HG02885 (cell line): ENCODE measurements at regions not wholly inside any gene's neighbourhood (a gene's known extent, or its start where the extent isn't known, plus 50 kb on each side); places are given as distances from the start of the nearest gene placed in this dataset.
"Not testable (repeated sequence)": the region's sequence is repeated elsewhere in the genome, so short reads cannot be mapped to it uniquely, and the experiment has no call there.

Source experiments
- ATAC-seq: cut with Tn5 transposase; IDR thresholded peaks from one replicate; pipeline ENCODE4 v1.9.1; 2021; ENCODE audit warnings: mild to moderate bottlenecking; ENCODE audit not compliant: unreplicated experiment, poor library complexity

- ATAC-seq: peak; percentile 45
Measured at GRCh38 chr3:6697722-6698121, 163.2 kb upstream of the GRM7 start.

- ATAC-seq: not testable (repeated sequence)
Measured at GRCh38 chr3:6704817-6705216, 156.1 kb upstream of the GRM7 start.

GRCh38 chr3:6706777-6707176 lies 154.1 kb upstream of the GRM7 start:
- no peak for ATAC-seq

GRCh38 chr3:6709178-6709577 lies 151.7 kb upstream of the GRM7 start:
- no peak for ATAC-seq

GRCh38 chr3:6714962-6715361 lies 146.0 kb upstream of the GRM7 start:
- no peak for ATAC-seq

- ATAC-seq: no peak
Measured at GRCh38 chr3:6716420-6716819, 144.5 kb upstream of the GRM7 start.

- ATAC-seq: peak; percentile 97
Measured at GRCh38 chr3:6717026-6717943, 143.6 kb upstream of the GRM7 start.

GRCh38 chr3:6719999-6720398 lies 140.9 kb upstream of the GRM7 start:
- ATAC-seq: no peak

- no peak for ATAC-seq
Measured at GRCh38 chr3:6721491-6721890, 139.4 kb upstream of the GRM7 start.

- no peak for ATAC-seq
Measured at GRCh38 chr3:6723205-6723604, 137.7 kb upstream of the GRM7 start.

GRCh38 chr3:6726811-6727210 lies 134.1 kb upstream of the GRM7 start:
- no peak for ATAC-seq

GRCh38 chr3:6732807-6733206 lies 128.1 kb upstream of the GRM7 start:
- ATAC-seq: no peak

- no peak for ATAC-seq
Measured at GRCh38 chr3:6733699-6734394, 127.1 kb upstream of the GRM7 start.

- no peak for ATAC-seq
Measured at GRCh38 chr3:6734395-6734746, 126.5 kb upstream of the GRM7 start.

- no peak for ATAC-seq
Measured at GRCh38 chr3:6736836-6737629, 123.9 kb upstream of the GRM7 start.

- ATAC-seq: no peak
Measured at GRCh38 chr3:6737630-6738029, 123.3 kb upstream of the GRM7 start.

GRCh38 chr3:6739288-6739687 lies 121.6 kb upstream of the GRM7 start:
- ATAC-seq: no peak

GRCh38 chr3:6743067-6743720 lies 117.7 kb upstream of the GRM7 start:
- no peak for ATAC-seq

GRCh38 chr3:6746443-6746842 lies 114.5 kb upstream of the GRM7 start:
- no peak for ATAC-seq

- ATAC-seq: no peak
Measured at GRCh38 chr3:6747017-6747416, 113.9 kb upstream of the GRM7 start.
